Prostate gland (tissue), 2 donors: ENCODE measurements at regions not wholly inside any gene's neighbourhood (a gene's known extent, or its start where the extent isn't known, plus 50 kb on each side); places are given as distances from the start of the nearest gene placed in this dataset.

ENCODE experiments used
- DNase-seq: peaks from one replicate; pipeline ENCODE4 v3.0.0-alpha.2; 2019; ENCODE audit warnings: low spot score
- H3K27ac ChIP-seq, 2 donors: fragments of 200-600 bp; sonication (generic); 2 replicates each; pipeline ENCODE4 v1.5.1; 2017 to 2019
- H3K27me3 ChIP-seq: fragments of 200-600 bp; sonication (generic); replicated peaks from 2 replicates; pipeline ENCODE4 v1.5.1; 2019; ENCODE audit not compliant: insufficient read depth
- H3K36me3 ChIP-seq, 2 donors: fragments of 200-600 bp; sonication (generic); 1 replicate in 1 of 2; 2 replicates in 1 of 2; pipeline versions ENCODE4 v1.5.1 to v1.8.1; 2017 to 2019
- H3K4me1 ChIP-seq: fragments of 200-600 bp; sonication (generic); replicated peaks from 2 replicates; pipeline ENCODE4 v1.5.1; 2019
- H3K4me3 ChIP-seq, 2 donors: fragments of 200-600 bp; sonication (generic); 2 replicates each; pipeline ENCODE4 v1.5.1; 2017 to 2019
- H3K9me3 ChIP-seq: fragments of 200-600 bp; sonication (generic); 2 replicates; pipeline ENCODE4 v1.5.1; 2017
- CTCF ChIP-seq, 4 experiments: fragments of 200-600 bp in 2 of 4; fragments of 450-650 bp in 2 of 4; sonication (generic) in 2 of 4; IDR thresholded peaks; 1 replicate in 3 of 4; 2 replicates in 1 of 4; pipeline ENCODE4 v1.5.1; 2016 to 2019; ENCODE audit warnings: antibody characterized with exemption in 4 of 4, mild to moderate bottlenecking in 2 of 4, moderate library complexity in 2 of 4
- POLR2A ChIP-seq: fragments of 450-650 bp; IDR thresholded peaks from one replicate; pipeline ENCODE4 v1.6.1; 2016; ENCODE audit warnings: antibody characterized with exemption, mild to moderate bottlenecking
- POLR2AphosphoS5 ChIP-seq: sonication (generic); formaldehyde crosslinking; IDR thresholded peaks from one replicate; pipeline ENCODE4 v1.6.1; 2017; ENCODE audit warnings: antibody characterized with exemption
- WGBS: methylation state at CpG from one replicate; pipeline ENCODE4 v1.1.5; 2018; 5-methylcytosine and 5-hydroxymethylcytosine counted together
- intact Hi-C: fragments of 100-400 bp; cut with DNase I; formaldehyde crosslinking; loops from one replicate; pipeline ENCODE4 v1.14.2; 2022

GRCh38 chr3:40994611-40995010, 204.7 kb upstream of the CTNNB1 start:
- Histone ChIP-seq H3K4me3 (no peak overlapping the region), H3K27ac (no peak overlapping the region), H3K36me3 (no peaks in the 10 kb centered on the region), H3K4me1 (no peaks in the 10 kb centered on the region), H3K27me3 (no peaks in the 10 kb centered on the region), H3K9me3 (no peaks in the 10 kb centered on the region)
- TF ChIP-seq POLR2A (no peak), CTCF (IDR thresholded peaks at IDR 0.05) (no peak), POLR2AphosphoS5 (no peak)
- 63% methylated on average over 1 of the region's 1 CpG for WGBS
- no peak for DNase-seq
- intact Hi-C loops, result no loop called here

GRCh38 chr3:40995271-40995670, 204.0 kb upstream of the CTNNB1 start:
- DNase-seq, result no peak
- no peaks in the 10 kb centered on the region for H3K4me1 ChIP-seq
- no peaks in the 10 kb centered on the region for H3K9me3 ChIP-seq
- intact Hi-C loops, result no loop called here
- 91% methylated on average over 2 of the region's 2 CpGs for WGBS
- H3K4me3 ChIP-seq, result no peak overlapping the region
- H3K36me3 ChIP-seq, result no peaks in the 10 kb centered on the region
- TF ChIP-seq POLR2A, result no peak
- H3K27ac ChIP-seq, result no peak overlapping the region
- no peaks in the 10 kb centered on the region for H3K27me3 ChIP-seq

GRCh38 chr3:40996382-40996781, 202.9 kb upstream of the CTNNB1 start:
- intact Hi-C loops, result no loop called here
- DNase-seq, result no peak
- no peak overlapping the region for H3K4me3 ChIP-seq
- H3K27ac ChIP-seq, result no peak overlapping the region
- no peaks in the 10 kb centered on the region for H3K36me3 ChIP-seq
- 47% methylated on average over 5 of the region's 5 CpGs for WGBS
- H3K27me3 ChIP-seq, result no peaks in the 10 kb centered on the region
- TF ChIP-seq POLR2A, result no peak
- H3K9me3 ChIP-seq, result no peaks in the 10 kb centered on the region
- no peaks in the 10 kb centered on the region for H3K4me1 ChIP-seq

- WGBS, result 91% methylated on average over 6 of the region's 6 CpGs
- intact Hi-C loops, result no loop called here
- Histone ChIP-seq H3K36me3 (no peaks in the 10 kb centered on the region), H3K4me1 (no peaks in the 10 kb centered on the region), H3K27me3 (no peaks in the 10 kb centered on the region), H3K27ac (no peak overlapping the region), H3K4me3 (no peak overlapping the region), H3K9me3 (no peaks in the 10 kb centered on the region)
- DNase-seq, result no peak
- TF ChIP-seq POLR2A, result no peak
- TF ChIP-seq CTCF (IDR thresholded peaks at IDR 0.05), result no peak
Measured at GRCh38 chr3:40996827-40997710, 202.2 kb upstream of the CTNNB1 start.

GRCh38 chr3:40997711-40998519, 201.4 kb upstream of the CTNNB1 start:
- Histone ChIP-seq H3K27ac (no peak overlapping the region), H3K27me3 (no peaks in the 10 kb centered on the region), H3K4me1 (no peaks in the 10 kb centered on the region), H3K36me3 (no peaks in the 10 kb centered on the region), H3K9me3 (no peaks in the 10 kb centered on the region), H3K4me3 (no peak overlapping the region)
- 94% methylated on average over 15 of the region's 15 CpGs for WGBS
- intact Hi-C loops, result no loop called here
- no peak for TF ChIP-seq CTCF (IDR thresholded peaks at IDR 0.05)
- no peak for TF ChIP-seq POLR2AphosphoS5
- no peak for TF ChIP-seq POLR2A
- DNase-seq, result no peak
